ENCODE measurements at regions not wholly inside any gene's neighbourhood (a gene's known extent, or its start where the extent isn't known, plus 50 kb on each side); places are given as distances from the start of the nearest gene placed in this dataset.

DNA sequence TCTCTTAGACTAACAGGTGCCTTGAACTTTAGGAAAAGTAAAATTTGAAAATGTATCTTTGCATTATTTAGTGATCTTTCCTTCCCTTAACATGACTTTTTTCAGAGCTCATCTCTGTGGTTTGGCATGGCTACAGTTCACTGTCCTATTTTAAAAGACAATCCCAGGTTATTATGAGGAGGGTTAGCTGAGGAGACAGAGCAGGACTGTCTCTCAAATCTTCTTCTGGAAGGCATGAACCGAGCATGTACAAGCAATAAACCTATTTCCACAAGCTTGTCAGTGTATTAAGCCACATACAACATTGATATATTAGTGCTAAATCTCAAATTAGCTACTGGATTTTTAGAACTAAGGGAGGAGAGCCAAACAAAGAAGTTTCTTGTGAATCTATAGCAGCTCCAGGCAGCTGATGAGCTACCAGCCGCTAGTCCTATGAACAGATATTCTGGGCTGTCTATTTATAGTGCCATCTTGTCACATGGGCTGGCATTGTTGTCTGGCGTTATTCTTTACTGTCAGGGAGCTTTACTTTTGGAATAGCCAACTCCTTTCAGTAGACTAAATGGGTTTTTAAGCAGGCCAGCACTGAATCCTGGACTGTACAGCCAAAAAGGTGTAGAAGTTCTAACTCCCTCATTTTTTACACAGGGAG lies 171.2 kb upstream of the ACTBL2 start:
- Histone ChIP-seq H3K4me1 (no peaks in the 10 kb centered on the region), H3K4me3 (no peak overlapping the region), H3K36me3 (no peaks in the 10 kb centered on the region), H3K9me3 (peaks cover 0 to under 1% of the 10 kb centered on the region in 2 donors), H3K27ac (peak overlapping the region in 1 of 2 donors; percentile 4), H3K27me3 (no peaks in the 10 kb centered on the region)
- no peak for DNase-seq (ENCODE audit: low spot score in 2 of 2)
- intact Hi-C loops (cut with DNase I; ENCODE audit: low total_unique reads): no loop called here
- TF ChIP-seq, protein P1, sequence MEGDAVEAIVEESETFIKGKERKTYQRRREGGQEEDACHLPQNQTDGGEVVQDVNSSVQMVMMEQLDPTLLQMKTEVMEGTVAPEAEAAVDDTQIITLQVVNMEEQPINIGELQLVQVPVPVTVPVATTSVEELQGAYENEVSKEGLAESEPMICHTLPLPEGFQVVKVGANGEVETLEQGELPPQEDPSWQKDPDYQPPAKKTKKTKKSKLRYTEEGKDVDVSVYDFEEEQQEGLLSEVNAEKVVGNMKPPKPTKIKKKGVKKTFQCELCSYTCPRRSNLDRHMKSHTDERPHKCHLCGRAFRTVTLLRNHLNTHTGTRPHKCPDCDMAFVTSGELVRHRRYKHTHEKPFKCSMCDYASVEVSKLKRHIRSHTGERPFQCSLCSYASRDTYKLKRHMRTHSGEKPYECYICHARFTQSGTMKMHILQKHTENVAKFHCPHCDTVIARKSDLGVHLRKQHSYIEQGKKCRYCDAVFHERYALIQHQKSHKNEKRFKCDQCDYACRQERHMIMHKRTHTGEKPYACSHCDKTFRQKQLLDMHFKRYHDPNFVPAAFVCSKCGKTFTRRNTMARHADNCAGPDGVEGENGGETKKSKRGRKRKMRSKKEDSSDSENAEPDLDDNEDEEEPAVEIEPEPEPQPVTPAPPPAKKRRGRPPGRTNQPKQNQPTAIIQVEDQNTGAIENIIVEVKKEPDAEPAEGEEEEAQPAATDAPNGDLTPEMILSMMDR (IDR thresholded peaks at IDR 0.05): no peak
- TF ChIP-seq POLR2AphosphoS5 (IDR thresholded peaks at IDR 0.05) (no peak), POLR2A (IDR thresholded peaks at IDR 0.05) (no peak)

DNA sequence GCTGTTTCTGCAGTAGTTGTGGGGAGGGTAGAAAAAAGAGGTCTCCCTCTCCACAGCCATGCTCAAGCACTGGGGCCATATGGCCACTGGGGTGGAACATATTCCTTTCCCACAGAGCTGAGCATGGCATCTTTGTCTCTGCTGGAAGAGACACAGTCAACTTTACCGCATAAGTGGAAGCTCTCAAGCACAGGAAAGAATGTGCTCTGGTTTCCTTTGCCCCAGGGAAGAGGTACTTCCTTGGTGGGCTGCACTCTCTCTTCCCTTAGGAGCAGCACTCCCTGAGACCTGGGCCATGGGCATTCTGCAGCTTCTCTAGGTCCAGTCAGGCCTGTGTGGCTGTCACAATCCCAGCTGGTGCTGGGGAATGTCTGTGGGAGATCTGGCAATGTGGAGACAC lies 168.5 kb upstream of the ACTBL2 start:
- Histone ChIP-seq H3K27ac (no peak overlapping the region), H3K9me3 (peaks cover 0 to 7% of the 10 kb centered on the region in 2 donors), H3K27me3 (no peaks in the 10 kb centered on the region), H3K4me3 (no peak overlapping the region), H3K4me1 (no peaks in the 10 kb centered on the region), H3K36me3 (no peaks in the 10 kb centered on the region)
- TF ChIP-seq POLR2AphosphoS5 (IDR thresholded peaks at IDR 0.05): no peak
- TF ChIP-seq, protein P1 (IDR thresholded peaks at IDR 0.05): no peak
- TF ChIP-seq POLR2A (IDR thresholded peaks at IDR 0.05): no peak
- intact Hi-C loops (cut with DNase I; ENCODE audit: low total_unique reads): no loop called here
- DNase-seq (ENCODE audit: low spot score in 2 of 2): no peak

DNA sequence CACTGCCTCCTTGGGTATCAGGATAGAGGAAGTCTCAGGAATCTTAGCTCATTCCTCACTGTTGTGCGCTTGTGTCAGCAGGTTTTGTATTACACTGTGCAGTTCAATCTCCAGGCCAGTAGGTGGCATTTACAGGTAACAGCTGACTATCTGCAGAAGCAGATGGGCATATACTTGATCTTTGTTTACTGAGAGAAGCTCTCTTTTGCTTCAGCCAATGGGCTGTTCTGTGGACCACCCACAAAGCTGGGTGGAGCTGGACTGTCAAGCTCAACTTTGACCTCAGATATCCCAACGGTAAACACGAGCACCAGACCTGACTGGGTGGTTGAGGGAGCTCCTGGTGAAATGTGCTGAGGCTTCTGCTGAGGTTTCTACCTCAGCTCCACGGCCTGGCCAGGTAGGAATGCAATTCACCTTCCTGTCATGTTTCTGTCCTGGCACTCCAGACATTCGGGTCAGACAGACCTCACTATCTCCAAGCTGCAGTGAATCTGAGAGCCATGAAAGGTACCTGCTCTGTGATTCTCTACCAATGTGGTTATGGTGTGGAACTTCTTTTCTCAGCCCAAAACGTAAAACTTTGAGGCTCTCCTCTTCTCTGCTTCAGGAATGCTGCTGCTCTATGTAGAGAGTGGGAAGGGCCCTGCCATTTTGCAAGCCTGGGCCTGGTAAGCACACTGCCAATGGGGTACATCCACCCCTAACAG lies 167.9 kb upstream of the ACTBL2 start:
- peaks cover 0 to 7% of the 10 kb centered on the region in 2 donors for H3K9me3 ChIP-seq
- H3K36me3 ChIP-seq: no peaks in the 10 kb centered on the region
- no peak for DNase-seq (ENCODE audit: low spot score in 2 of 2)
- H3K4me3 ChIP-seq: no peak overlapping the region
- intact Hi-C loops (cut with DNase I; ENCODE audit: low total_unique reads): no loop called here
- H3K4me1 ChIP-seq: no peaks in the 10 kb centered on the region
- no peak for TF ChIP-seq POLR2A (IDR thresholded peaks at IDR 0.05)
- TF ChIP-seq, protein P1 (IDR thresholded peaks at IDR 0.05): peak in 2 of 3 donors; percentile 34 to 46
- H3K27me3 ChIP-seq: no peaks in the 10 kb centered on the region
- no peak overlapping the region for H3K27ac ChIP-seq

DNA sequence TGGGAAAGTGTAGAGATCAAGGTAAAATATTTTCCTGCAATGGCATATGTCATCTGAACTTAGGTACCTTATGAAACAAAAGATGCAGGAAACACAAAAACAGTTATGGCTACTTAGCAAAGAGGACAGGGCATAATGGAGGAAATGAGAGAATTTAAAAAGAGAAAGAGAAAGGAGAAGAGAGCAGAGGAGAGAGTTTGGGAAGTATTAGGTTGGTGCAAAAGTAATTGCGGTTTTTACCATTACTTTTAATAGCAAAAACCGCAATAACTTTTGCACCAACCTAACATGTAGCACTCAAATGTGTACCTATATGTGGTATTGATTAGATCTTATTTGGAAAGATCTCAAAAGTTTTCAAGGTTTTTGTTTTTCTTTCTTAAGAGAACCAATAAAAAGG lies 160.1 kb upstream of the ACTBL2 start:
- TF ChIP-seq POLR2A (IDR thresholded peaks at IDR 0.05): no peak
- TF ChIP-seq POLR2AphosphoS5 (IDR thresholded peaks at IDR 0.05): no peak
- TF ChIP-seq, protein P1 (IDR thresholded peaks at IDR 0.05): no peak
- no peak for DNase-seq (ENCODE audit: low spot score in 2 of 2)
- Histone ChIP-seq H3K27me3 (no peaks in the 10 kb centered on the region), H3K36me3 (no peaks in the 10 kb centered on the region), H3K4me3 (no peak overlapping the region), H3K4me1 (no peaks in the 10 kb centered on the region), H3K9me3 (no peaks in the 10 kb centered on the region), H3K27ac (no peak overlapping the region)
- intact Hi-C loops (cut with DNase I; ENCODE audit: low total_unique reads): no loop called here

DNA sequence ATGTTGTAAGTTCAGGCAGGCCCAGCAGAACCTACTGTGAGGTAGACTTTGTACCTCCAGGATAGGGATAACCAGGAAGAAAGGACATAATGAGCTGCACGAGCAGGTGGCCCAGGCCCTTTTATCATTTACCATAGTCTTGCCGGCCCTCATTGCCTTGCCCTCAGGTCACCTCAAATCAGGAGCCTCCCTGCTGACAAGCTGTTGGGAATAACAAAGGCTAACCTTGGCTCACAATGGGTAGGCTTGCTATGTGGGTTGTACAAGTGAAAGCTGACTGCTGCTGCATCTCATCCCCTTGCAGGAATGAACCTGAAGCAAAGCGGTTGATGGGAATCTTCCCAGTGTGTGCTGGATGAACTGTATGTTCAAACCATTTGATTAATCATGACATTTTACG lies 159.5 kb upstream of the ACTBL2 start:
- no peaks in the 10 kb centered on the region for H3K4me1 ChIP-seq
- H3K4me3 ChIP-seq: no peak overlapping the region
- H3K27ac ChIP-seq: no peak overlapping the region
- intact Hi-C loops (cut with DNase I; ENCODE audit: low total_unique reads): no loop called here
- no peaks in the 10 kb centered on the region for H3K36me3 ChIP-seq
- no peaks in the 10 kb centered on the region for H3K27me3 ChIP-seq
- no peaks in the 10 kb centered on the region for H3K9me3 ChIP-seq
- no peak for TF ChIP-seq POLR2AphosphoS5 (IDR thresholded peaks at IDR 0.05)
- no peak for TF ChIP-seq POLR2A (IDR thresholded peaks at IDR 0.05)
- TF ChIP-seq, protein P1 (IDR thresholded peaks at IDR 0.05): no peak
- no peak for DNase-seq (ENCODE audit: low spot score in 2 of 2)

Data from breast epithelium (tissue), 4 donors.